Astrocyte (in vitro differentiated cells and primary cell): ENCODE measurements at regions not wholly inside any gene's neighbourhood (a gene's known extent, or its start where the extent isn't known, plus 50 kb on each side); places are given as distances from the start of the nearest gene placed in this dataset.

Experiments
- EZH2 ChIP-seq: IDR thresholded peaks from 2 replicates; pipeline ENCODE4 v1.6.1; 2012; ENCODE audit warnings: mild to moderate bottlenecking, low read length, inconsistent platforms; ENCODE audit not compliant: insufficient read depth
- TF ChIP-seq, protein P1 (sequence below): IDR thresholded peaks from 2 replicates; pipeline ENCODE4 v1.5.1; 2011; ENCODE audit warnings: low read depth, mild to moderate bottlenecking, inconsistent platforms, low read length, moderate library complexity; ENCODE audit not compliant: insufficient read depth

DNA sequence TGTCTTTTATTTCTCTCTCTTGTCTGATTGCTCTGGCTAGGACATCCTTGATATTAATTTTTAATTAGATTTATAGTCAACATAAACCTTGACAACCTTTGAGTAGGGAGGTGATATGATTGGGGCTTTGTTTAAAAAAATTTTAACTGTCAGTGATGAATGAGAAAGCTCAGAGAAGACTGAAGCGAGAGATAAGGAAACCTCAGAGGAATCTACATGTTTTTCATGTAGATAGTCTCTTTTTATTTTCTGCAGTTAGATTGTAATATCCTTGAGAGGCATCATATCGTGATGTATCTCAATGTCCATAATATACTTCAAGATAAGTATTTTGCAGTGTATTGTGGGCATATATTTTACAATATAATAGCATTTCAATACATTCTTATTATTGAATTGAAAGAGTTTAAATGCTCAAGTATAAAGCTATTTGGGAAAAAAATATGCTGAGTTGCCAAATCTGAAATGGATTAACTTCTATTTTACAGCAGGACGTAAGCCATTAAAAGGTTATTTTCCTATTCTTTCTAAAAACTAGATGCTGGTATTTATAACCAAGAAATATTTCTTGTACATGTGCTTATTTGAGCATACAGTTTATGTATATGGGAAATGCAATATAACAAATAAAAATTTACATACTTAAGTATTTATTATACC is 802.4 kb upstream of the ADGRL4 start:
- TF ChIP-seq EZH2: no peak
- TF ChIP-seq, protein P1, sequence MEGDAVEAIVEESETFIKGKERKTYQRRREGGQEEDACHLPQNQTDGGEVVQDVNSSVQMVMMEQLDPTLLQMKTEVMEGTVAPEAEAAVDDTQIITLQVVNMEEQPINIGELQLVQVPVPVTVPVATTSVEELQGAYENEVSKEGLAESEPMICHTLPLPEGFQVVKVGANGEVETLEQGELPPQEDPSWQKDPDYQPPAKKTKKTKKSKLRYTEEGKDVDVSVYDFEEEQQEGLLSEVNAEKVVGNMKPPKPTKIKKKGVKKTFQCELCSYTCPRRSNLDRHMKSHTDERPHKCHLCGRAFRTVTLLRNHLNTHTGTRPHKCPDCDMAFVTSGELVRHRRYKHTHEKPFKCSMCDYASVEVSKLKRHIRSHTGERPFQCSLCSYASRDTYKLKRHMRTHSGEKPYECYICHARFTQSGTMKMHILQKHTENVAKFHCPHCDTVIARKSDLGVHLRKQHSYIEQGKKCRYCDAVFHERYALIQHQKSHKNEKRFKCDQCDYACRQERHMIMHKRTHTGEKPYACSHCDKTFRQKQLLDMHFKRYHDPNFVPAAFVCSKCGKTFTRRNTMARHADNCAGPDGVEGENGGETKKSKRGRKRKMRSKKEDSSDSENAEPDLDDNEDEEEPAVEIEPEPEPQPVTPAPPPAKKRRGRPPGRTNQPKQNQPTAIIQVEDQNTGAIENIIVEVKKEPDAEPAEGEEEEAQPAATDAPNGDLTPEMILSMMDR: no peak
